SK-N-SH (cell line): ENCODE measurements at regions not wholly inside any gene's neighbourhood (a gene's known extent, or its start where the extent isn't known, plus 50 kb on each side); places are given as distances from the start of the nearest gene placed in this dataset.

ENCODE experiments used
- CTCF ChIA-PET: fragments of 300-600, 350-600 bp; formaldehyde crosslinking; extraction: SDS; loops from one replicate; lab custom pipeline; 2021; lab: Yijun Ruan, JAX
- POLR2A ChIA-PET: fragments of 350-600 bp; sonication (Branson Sonifier 250); formaldehyde crosslinking; extraction: SDS; loops from one replicate; lab custom pipeline; 2020; ENCODE audit warnings: antibody characterized with exemption, inconsistent platforms; lab: Yijun Ruan, JAX
- DNase-seq: peaks from one replicate; pipeline ENCODE4 v3.0.0; 2012
- H2AFZ ChIP-seq: fragments of 200-600 bp; sonication (generic); 2 replicates; pipeline ENCODE4 v1.8.1; 2016; ENCODE audit warnings: antibody characterized with exemption, mild to moderate bottlenecking, low read depth
- H3F3A ChIP-seq: fragments of 200-600 bp; sonication (generic); replicated peaks from 2 replicates; pipeline ENCODE3; 2016; ENCODE audit warnings: antibody characterized with exemption, mild to moderate bottlenecking; ENCODE audit not compliant: insufficient read depth
- H3K27ac ChIP-seq, 2 experiments: fragments of 200-500 bp in 1 of 2; fragments of 200-600 bp in 1 of 2; sonication (Bioruptor generic) in 1 of 2; sonication (generic), shearing (Covaris generic) in 1 of 2; 2 replicates each; pipeline versions ENCODE4 v1.5.1 to v1.6.1; 2014 to 2016; ENCODE audit warnings: low read depth in 2 of 2, inconsistent platforms in 1 of 2, low read length in 1 of 2, mild to moderate bottlenecking in 1 of 2, mixed read lengths in 1 of 2
- H3K27me3 ChIP-seq: fragments of 200-600 bp; sonication (generic), shearing (Covaris generic); 2 replicates; pipeline ENCODE4 v1.6.1; 2016; ENCODE audit warnings: mixed run types; ENCODE audit not compliant: insufficient read depth
- H3K36me3 ChIP-seq, 2 experiments: fragments of 200-500 bp in 1 of 2; fragments of 200-600 bp in 1 of 2; sonication (Bioruptor generic) in 1 of 2; sonication (generic) in 1 of 2; replicated peaks in 1 of 2; 2 replicates each; pipeline versions ENCODE3 to v1.5.1; 2014 to 2016; ENCODE audit warnings: low read length in 1 of 2, mild to moderate bottlenecking in 1 of 2; ENCODE audit not compliant: insufficient read depth in 2 of 2, control insufficient read depth in 1 of 2
- H3K4me1 ChIP-seq, 2 experiments: fragments of 200-500 bp in 1 of 2; fragments of 200-600 bp in 1 of 2; sonication (Bioruptor generic) in 1 of 2; sonication (generic), shearing (Covaris generic) in 1 of 2; 2 replicates each; pipeline versions ENCODE4 v1.5.1 to v1.6.1; 2014 to 2016; ENCODE audit warnings: low read depth in 1 of 2, low read length in 1 of 2, mixed run types in 1 of 2; ENCODE audit not compliant: insufficient read depth in 2 of 2, control insufficient read depth in 1 of 2
- H3K4me2 ChIP-seq: fragments of 200-600 bp; sonication (generic), shearing (Covaris generic); 2 replicates; pipeline ENCODE4 v1.6.1; 2017; ENCODE audit warnings: mixed run types
- H3K4me3 ChIP-seq, 2 experiments: fragments of 200-500 bp in 1 of 2; fragments of 200-600 bp in 1 of 2; sonication (Bioruptor generic) in 1 of 2; sonication (generic), shearing (Covaris generic) in 1 of 2; 2 replicates each; pipeline versions ENCODE4 v1.5.1 to v1.8.1; 2014 to 2016; ENCODE audit warnings: low read depth in 2 of 2, inconsistent platforms in 1 of 2, low read length in 1 of 2, mild to moderate bottlenecking in 1 of 2, mixed read lengths in 1 of 2, moderate library complexity in 1 of 2
- H3K79me2 ChIP-seq: fragments of 200-600 bp; sonication (generic); 2 replicates; pipeline ENCODE4 v1.8.1; 2017; ENCODE audit warnings: mild to moderate bottlenecking; ENCODE audit not compliant: insufficient read depth
- H3K9ac ChIP-seq: fragments of 200-600 bp; sonication (generic); 2 replicates; pipeline ENCODE4 v1.6.1; 2017; ENCODE audit warnings: mixed run types
- H3K9me2 ChIP-seq: fragments of 200-600 bp; sonication (generic); 2 replicates; pipeline ENCODE4 v1.6.1; 2017; ENCODE audit warnings: mixed run types
- H3K9me3 ChIP-seq: fragments of 200-600 bp; sonication (generic); 2 replicates; pipeline ENCODE4 v1.6.1; 2017; ENCODE audit warnings: mixed run types, mild to moderate bottlenecking, moderate library complexity
- H4K20me1 ChIP-seq: fragments of 200-600 bp; sonication (generic); 2 replicates; pipeline ENCODE4 v1.6.1; 2017; ENCODE audit warnings: mild to moderate bottlenecking, mixed run types; ENCODE audit not compliant: insufficient read depth
- ELF1 ChIP-seq: IDR thresholded peaks from 2 replicates; pipeline ENCODE4 v1.4.0; 2012
- EP300 ChIP-seq, 2 experiments: IDR thresholded peaks; 2 replicates each; pipeline versions ENCODE4 v1.4.0 to v1.6.1; 2012; ENCODE audit warnings: borderline replicate concordance in 1 of 2, low read depth in 1 of 2, low read length in 1 of 2
- GATA2 ChIP-seq: sonication (generic); formaldehyde crosslinking; IDR thresholded peaks from 2 replicates; pipeline ENCODE4 v1.5.0; 2020; ENCODE audit warnings: mild to moderate bottlenecking, missing genetic modification reagents
- JUND ChIP-seq: IDR thresholded peaks from 2 replicates; pipeline ENCODE4 v1.4.0; 2012
- RAD21 ChIP-seq: IDR thresholded peaks from 2 replicates; pipeline ENCODE4 v1.6.1; 2012; ENCODE audit warnings: mild to moderate bottlenecking, low read length
- SMC3 ChIP-seq: IDR thresholded peaks from 2 replicates; pipeline ENCODE4 v1.6.1; 2012; ENCODE audit warnings: low read depth, low read length, improper control_type of control experiment
- TAF1 ChIP-seq: IDR thresholded peaks from 2 replicates; pipeline ENCODE4 v1.6.1; 2012; ENCODE audit warnings: low read depth, mild to moderate bottlenecking, low read length, moderate library complexity, borderline replicate concordance
- WGBS: methylation state at CpG from one replicate; pipeline ENCODE4 v1.1.6; 2017; ENCODE audit warnings: low lambda C conversion rate; 5-methylcytosine and 5-hydroxymethylcytosine counted together
- TF ChIP-seq, protein P1 (sequence below): fragments of 200-600 bp; sonication (generic); IDR thresholded peaks from 2 replicates; pipeline ENCODE4 v1.6.1; 2017; ENCODE audit warnings: antibody characterized with exemption, mild to moderate bottlenecking, moderate library complexity
- TF ChIP-seq, protein P2 (sequence below): IDR thresholded peaks from 2 replicates; pipeline ENCODE4 v1.6.1; 2012; ENCODE audit warnings: mild to moderate bottlenecking, low read depth, low read length, moderate library complexity

DNA sequence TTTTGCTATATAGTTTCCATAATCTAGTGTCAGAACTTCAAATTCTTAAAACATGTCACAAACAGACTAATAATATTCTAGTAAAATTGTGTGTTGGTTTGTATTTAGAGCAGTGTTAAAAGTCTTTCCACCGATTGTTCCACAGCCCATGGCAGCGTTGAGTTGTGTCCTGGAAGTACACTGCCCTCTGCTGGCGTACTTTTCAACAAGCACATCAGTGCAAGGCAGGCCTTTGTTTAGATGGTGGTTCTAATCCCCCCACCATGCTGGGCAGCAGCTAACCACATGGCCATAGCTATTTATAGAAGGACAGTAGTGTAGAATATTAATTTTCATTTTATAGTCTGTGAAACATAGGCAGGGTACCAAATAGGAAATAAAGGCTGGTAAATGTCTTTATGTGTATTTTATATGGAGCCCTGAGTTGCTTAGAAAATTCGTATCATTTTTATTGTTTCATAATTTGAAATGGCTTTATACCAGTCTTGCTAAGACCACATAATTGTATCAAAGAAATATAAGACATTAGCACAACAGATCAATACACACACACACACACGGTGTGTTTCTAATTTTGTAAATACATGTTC lies 235.4 kb downstream of the SEC23A start:
- H3K9me3 ChIP-seq: no peaks in the 10 kb centered on the region
- TF ChIP-seq ELF1 (no peak), TAF1 (no peak), SMC3 (peak; percentile 60), RAD21 (peak; percentile 74)
- TF ChIP-seq, protein P1, sequence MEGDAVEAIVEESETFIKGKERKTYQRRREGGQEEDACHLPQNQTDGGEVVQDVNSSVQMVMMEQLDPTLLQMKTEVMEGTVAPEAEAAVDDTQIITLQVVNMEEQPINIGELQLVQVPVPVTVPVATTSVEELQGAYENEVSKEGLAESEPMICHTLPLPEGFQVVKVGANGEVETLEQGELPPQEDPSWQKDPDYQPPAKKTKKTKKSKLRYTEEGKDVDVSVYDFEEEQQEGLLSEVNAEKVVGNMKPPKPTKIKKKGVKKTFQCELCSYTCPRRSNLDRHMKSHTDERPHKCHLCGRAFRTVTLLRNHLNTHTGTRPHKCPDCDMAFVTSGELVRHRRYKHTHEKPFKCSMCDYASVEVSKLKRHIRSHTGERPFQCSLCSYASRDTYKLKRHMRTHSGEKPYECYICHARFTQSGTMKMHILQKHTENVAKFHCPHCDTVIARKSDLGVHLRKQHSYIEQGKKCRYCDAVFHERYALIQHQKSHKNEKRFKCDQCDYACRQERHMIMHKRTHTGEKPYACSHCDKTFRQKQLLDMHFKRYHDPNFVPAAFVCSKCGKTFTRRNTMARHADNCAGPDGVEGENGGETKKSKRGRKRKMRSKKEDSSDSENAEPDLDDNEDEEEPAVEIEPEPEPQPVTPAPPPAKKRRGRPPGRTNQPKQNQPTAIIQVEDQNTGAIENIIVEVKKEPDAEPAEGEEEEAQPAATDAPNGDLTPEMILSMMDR: peak; percentile 71
- DNase-seq: peak; percentile 25
- no peaks in the 10 kb centered on the region for H3K9me2 ChIP-seq
- no peaks in the 10 kb centered on the region for H3K4me1 ChIP-seq
- no peaks in the 10 kb centered on the region for H3K79me2 ChIP-seq
- H3K27me3 ChIP-seq: no peaks in the 10 kb centered on the region
- no peak overlapping the region for H3K4me2 ChIP-seq
- CTCF ChIA-PET: interaction anchor here (0.6 to 1.7 kb wide), 9 partner anchors 9 to 965 kb away, joined by 3 to 11 read pairs (median 4); no protein-coding TSS in a partner anchor
- H3K9ac ChIP-seq: no peak overlapping the region
- peak overlapping the region in 1 of 2 experiments; percentile 43; a peak in 1 of 4 replicates for H3K4me3 ChIP-seq
- H3F3A ChIP-seq: no peaks in the 10 kb centered on the region
- no peak overlapping the region for H2AFZ ChIP-seq
- H3K36me3 ChIP-seq: no peaks in the 10 kb centered on the region
- no peak overlapping the region for H3K27ac ChIP-seq
- H4K20me1 ChIP-seq: no peaks in the 10 kb centered on the region
- 34% methylated on average over 5 of the region's 5 CpGs for WGBS
- POLR2A ChIA-PET: no interaction called here

DNA sequence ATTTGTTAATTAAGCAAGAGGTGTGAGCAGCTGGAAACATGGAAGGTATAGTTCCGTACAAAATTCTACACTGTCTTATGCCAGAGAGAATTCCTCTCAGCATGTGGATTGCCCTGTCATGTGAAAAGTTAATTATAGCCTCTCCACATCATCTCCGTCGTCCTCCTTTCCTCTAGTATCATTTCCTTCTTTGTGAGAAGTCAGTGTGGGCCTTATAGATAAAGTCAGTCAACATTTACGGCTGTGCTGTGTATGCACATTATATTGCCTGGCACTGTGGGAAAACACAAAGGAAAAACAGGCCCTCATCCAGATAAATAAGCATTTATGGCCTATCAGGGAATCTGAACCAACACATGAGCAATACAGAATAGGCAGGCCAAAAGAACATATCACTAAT lies 236.6 kb downstream of the SEC23A start:
- no peaks in the 10 kb centered on the region for H3K9me2 ChIP-seq
- TF ChIP-seq SMC3: no peak
- TF ChIP-seq GATA2 (CRISPR knock-in tag): no peak
- no peak overlapping the region for H3K9ac ChIP-seq
- H3K9me3 ChIP-seq: no peaks in the 10 kb centered on the region
- DNase-seq: no peak
- no peaks in the 10 kb centered on the region for H3K27me3 ChIP-seq
- no peaks in the 10 kb centered on the region for H3K79me2 ChIP-seq
- no peaks in the 10 kb centered on the region for H4K20me1 ChIP-seq
- no peaks in the 10 kb centered on the region for H3K4me1 ChIP-seq
- ChIA-PET POLR2A (no interaction called here), CTCF (no interaction called here)
- no peak overlapping the region for H3K27ac ChIP-seq
- WGBS: 32% methylated on average over 4 of the region's 4 CpGs
- no peaks in the 10 kb centered on the region for H3F3A ChIP-seq
- H3K4me3 ChIP-seq: no peak overlapping the region
- no peak overlapping the region for H2AFZ ChIP-seq
- no peak overlapping the region for H3K4me2 ChIP-seq
- H3K36me3 ChIP-seq: no peaks in the 10 kb centered on the region

DNA sequence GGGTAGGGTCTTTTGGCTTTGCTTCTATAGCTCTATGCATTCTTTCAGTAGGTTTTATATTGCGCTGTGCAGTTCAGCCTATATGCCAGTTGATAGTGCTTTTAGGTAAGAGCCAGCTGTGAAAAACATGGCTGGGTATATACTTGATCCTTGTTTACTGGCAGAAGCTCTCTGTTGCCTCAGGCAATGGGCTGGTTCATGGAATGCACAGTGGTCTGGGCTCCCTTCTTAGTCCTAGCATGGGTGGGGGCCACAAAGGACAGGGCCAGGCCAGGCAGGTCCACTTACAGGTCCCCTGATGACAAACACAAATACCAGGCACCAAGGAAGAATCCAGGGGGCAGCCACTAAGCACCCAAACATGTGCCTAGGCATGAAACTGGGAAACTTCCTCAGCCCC lies 240.7 kb downstream of the SEC23A start:
- 0% methylated on average over 1 of the region's 1 CpG for WGBS
- no peaks in the 10 kb centered on the region for H3F3A ChIP-seq
- no peaks in the 10 kb centered on the region for H3K27me3 ChIP-seq
- H3K9me2 ChIP-seq: no peaks in the 10 kb centered on the region
- no peaks in the 10 kb centered on the region for H4K20me1 ChIP-seq
- no peaks in the 10 kb centered on the region for H3K79me2 ChIP-seq
- no peaks in the 10 kb centered on the region for H3K36me3 ChIP-seq
- no peaks in the 10 kb centered on the region for H3K4me1 ChIP-seq
- H3K4me3 ChIP-seq: no peak overlapping the region
- POLR2A ChIA-PET: no interaction called here
- no peak overlapping the region for H2AFZ ChIP-seq
- no peaks in the 10 kb centered on the region for H3K9me3 ChIP-seq
- CTCF ChIA-PET: no interaction called here
- no peak overlapping the region for H3K9ac ChIP-seq
- no peak overlapping the region for H3K27ac ChIP-seq
- TF ChIP-seq EP300 (IDR thresholded peaks at IDR 0.05; ENCODE audit: borderline replicate concordance in 1 of 2, low read depth in 1 of 2, low read length in 1 of 2) (no peak), TAF1 (no peak), JUND (no peak)
- TF ChIP-seq, protein P2, sequence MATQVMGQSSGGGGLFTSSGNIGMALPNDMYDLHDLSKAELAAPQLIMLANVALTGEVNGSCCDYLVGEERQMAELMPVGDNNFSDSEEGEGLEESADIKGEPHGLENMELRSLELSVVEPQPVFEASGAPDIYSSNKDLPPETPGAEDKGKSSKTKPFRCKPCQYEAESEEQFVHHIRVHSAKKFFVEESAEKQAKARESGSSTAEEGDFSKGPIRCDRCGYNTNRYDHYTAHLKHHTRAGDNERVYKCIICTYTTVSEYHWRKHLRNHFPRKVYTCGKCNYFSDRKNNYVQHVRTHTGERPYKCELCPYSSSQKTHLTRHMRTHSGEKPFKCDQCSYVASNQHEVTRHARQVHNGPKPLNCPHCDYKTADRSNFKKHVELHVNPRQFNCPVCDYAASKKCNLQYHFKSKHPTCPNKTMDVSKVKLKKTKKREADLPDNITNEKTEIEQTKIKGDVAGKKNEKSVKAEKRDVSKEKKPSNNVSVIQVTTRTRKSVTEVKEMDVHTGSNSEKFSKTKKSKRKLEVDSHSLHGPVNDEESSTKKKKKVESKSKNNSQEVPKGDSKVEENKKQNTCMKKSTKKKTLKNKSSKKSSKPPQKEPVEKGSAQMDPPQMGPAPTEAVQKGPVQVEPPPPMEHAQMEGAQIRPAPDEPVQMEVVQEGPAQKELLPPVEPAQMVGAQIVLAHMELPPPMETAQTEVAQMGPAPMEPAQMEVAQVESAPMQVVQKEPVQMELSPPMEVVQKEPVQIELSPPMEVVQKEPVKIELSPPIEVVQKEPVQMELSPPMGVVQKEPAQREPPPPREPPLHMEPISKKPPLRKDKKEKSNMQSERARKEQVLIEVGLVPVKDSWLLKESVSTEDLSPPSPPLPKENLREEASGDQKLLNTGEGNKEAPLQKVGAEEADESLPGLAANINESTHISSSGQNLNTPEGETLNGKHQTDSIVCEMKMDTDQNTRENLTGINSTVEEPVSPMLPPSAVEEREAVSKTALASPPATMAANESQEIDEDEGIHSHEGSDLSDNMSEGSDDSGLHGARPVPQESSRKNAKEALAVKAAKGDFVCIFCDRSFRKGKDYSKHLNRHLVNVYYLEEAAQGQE: no peak
- no peak overlapping the region for H3K4me2 ChIP-seq
- DNase-seq: no peak
